Neural crest cell (in vitro differentiated cells): ENCODE measurements at regions not wholly inside any gene's neighbourhood (a gene's known extent, or its start where the extent isn't known, plus 50 kb on each side); places are given as distances from the start of the nearest gene placed in this dataset.

ENCODE experiments used
- DNase-seq: peaks from one replicate; pipeline ENCODE4 v3.0.0; 2021; ENCODE audit warnings: low read depth, mixed read lengths, low spot score
- H3K27ac Mint-ChIP-seq: one replicate; pipeline ENCODE4 v1.8.0; 2021; ENCODE audit warnings: mild to moderate bottlenecking, mixed read lengths; ENCODE audit not compliant: unreplicated experiment
- H3K27me3 Mint-ChIP-seq: 2 replicates; pipeline ENCODE4 v1.8.0; 2021; ENCODE audit warnings: low read depth, mild to moderate bottlenecking, mixed read lengths
- H3K36me3 Mint-ChIP-seq: 2 replicates; pipeline ENCODE4 v1.8.0; 2021; ENCODE audit warnings: low read depth, mild to moderate bottlenecking, mixed read lengths
- H3K4me1 Mint-ChIP-seq: 2 replicates; pipeline ENCODE4 v1.8.0; 2021; ENCODE audit warnings: mixed read lengths
- H3K4me3 Mint-ChIP-seq: one replicate; pipeline ENCODE4 v1.8.0; 2021; ENCODE audit warnings: mild to moderate bottlenecking, mixed read lengths
- H3K9me3 Mint-ChIP-seq: 2 replicates; pipeline ENCODE4 v1.8.0; 2021; ENCODE audit warnings: mixed read lengths
- TF ChIP-seq, protein P1 (sequence below): fragments of 200-600 bp; sonication (generic); conservative IDR thresholded peaks from 2 replicates; pipeline ENCODE4 v1.5.0; 2021; ENCODE audit warnings: antibody characterized with exemption, mild to moderate bottlenecking

DNA sequence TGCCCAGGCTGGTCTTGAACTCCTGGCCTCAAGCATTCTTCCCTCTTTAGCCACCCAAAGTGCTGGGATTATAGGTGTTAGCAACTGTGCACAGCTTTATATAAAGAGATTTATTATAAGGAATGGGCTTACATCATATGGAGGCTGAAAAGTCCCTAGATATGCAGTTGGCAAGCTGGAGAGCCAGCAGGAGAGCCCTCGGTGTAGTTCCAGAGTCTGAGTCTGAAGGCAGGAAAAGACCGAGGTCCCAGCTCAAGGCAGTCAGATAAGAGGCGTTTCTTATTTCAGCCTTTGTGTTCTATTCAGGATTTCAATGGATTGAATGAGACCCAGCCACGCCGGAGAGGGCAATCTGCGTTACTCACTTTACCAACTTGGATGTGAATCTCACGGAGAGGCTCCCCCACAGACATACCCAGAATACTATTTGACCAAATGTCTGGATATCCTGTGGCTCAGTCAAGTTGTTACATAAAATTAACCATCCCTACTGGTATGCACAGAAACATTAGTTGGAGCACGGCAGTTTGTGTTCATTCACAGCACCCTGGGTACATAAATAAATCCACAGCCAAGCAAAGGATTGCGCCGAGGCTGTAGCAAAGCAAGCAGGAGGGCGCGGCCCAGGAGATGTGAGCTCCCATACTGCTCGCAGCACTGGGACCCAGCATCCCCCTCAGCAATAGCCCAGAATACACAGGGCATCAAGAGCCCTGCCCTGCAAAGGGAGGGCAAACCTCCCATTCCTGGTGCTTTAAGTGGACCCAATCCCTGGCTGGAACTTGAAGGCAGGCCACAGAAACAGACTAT lies 158.4 kb upstream of the ZNF32 start:
- no peak for DNase-seq
- no peaks in the 10 kb centered on the region for H3K9me3 Mint-ChIP-seq
- peaks cover 3% of the 10 kb centered on the region for H3K4me1 Mint-ChIP-seq
- no peaks in the 10 kb centered on the region for H3K36me3 Mint-ChIP-seq
- H3K4me3 Mint-ChIP-seq = no peak overlapping the region
- H3K27me3 Mint-ChIP-seq = no peaks in the 10 kb centered on the region
- H3K27ac Mint-ChIP-seq = no peak overlapping the region
- TF ChIP-seq, protein P1, sequence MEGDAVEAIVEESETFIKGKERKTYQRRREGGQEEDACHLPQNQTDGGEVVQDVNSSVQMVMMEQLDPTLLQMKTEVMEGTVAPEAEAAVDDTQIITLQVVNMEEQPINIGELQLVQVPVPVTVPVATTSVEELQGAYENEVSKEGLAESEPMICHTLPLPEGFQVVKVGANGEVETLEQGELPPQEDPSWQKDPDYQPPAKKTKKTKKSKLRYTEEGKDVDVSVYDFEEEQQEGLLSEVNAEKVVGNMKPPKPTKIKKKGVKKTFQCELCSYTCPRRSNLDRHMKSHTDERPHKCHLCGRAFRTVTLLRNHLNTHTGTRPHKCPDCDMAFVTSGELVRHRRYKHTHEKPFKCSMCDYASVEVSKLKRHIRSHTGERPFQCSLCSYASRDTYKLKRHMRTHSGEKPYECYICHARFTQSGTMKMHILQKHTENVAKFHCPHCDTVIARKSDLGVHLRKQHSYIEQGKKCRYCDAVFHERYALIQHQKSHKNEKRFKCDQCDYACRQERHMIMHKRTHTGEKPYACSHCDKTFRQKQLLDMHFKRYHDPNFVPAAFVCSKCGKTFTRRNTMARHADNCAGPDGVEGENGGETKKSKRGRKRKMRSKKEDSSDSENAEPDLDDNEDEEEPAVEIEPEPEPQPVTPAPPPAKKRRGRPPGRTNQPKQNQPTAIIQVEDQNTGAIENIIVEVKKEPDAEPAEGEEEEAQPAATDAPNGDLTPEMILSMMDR = no peak

DNA sequence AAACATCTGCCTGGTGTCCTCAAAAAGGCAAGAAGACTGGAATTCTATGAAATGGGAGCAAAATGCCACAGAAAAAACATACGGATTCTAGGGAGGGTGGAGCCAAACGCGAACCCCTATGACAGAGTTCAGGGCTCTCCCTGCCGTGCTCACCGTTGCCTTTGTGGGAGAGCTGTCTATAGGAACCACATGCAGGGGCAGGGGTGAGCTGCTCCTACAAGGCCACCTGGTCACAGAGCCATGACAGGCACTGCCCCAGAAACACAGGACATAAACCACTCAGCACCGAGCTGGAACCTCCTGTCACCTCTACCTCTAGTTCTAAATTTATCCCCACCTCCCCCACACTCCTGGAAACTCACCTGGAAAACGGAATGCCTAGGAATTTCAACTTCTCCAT lies 155.1 kb upstream of the ZNF32 start:
- peaks cover 4% of the 10 kb centered on the region for H3K9me3 Mint-ChIP-seq
- peaks cover 13% of the 10 kb centered on the region for H3K4me1 Mint-ChIP-seq
- no peaks in the 10 kb centered on the region for H3K36me3 Mint-ChIP-seq
- H3K27me3 Mint-ChIP-seq = peaks cover 8% of the 10 kb centered on the region
- H3K27ac Mint-ChIP-seq = no peak overlapping the region
- DNase-seq = no peak
- TF ChIP-seq, protein P1 = no peak
- no peak overlapping the region for H3K4me3 Mint-ChIP-seq

DNA sequence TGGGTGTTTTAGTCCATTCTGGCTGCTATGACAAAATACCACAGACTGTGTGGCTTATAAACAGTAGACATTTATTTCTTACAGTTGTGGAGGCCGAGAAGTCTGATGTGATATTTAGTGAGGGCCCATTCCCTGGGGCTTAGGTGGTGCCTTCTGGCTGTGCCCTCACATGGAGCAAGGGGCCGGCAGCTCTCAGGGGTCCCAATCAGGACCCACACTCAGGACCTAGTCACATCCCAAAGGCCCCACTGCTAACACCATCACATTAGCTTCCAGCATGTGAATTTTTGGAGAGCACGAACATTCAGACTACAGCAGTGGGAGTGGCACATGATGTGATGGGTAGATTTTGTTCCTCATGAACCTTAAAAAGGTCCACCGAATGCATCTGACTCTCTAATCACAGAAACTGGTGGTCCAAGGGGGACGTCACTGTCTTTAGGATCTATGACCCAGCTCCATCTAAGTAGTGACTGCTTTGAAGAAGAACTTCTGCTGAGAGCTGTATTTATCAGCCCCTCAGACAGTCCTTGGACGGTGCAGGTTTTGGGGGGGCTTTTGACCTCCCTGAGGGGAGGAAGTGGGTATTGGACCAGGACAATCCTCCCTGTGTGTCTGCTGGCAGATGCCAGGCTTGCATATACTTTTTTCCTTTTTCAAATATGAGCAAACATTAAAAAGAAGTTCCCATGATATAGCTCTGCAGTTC lies 154.5 kb upstream of the ZNF32 start:
- Mint-ChIP-seq H3K27ac (no peak overlapping the region), H3K27me3 (peaks cover 8% of the 10 kb centered on the region), H3K4me3 (no peak overlapping the region), H3K36me3 (no peaks in the 10 kb centered on the region), H3K9me3 (peaks cover 4% of the 10 kb centered on the region), H3K4me1 (peaks cover 20% of the 10 kb centered on the region)
- no peak for DNase-seq
- TF ChIP-seq, protein P1 = no peak

DNA sequence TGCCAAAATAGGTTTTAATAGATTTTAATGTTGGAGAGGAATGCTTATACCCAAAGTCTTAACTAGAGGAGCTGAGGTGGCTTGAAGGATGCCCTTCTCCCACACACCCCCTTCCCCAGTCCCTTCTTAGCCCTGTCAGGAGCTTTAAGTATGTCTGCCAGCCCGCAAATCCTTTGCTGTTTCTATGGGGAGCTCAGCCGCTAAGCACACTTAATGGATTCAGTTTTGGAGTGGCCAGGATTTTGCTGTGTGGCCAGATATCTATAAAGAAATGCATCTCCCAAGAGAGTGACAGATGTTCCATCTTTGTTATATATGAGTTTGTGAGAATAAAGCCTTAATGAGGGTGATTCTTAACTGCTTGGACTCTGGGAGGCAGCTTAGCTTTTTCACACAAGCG lies 152.9 kb upstream of the ZNF32 start:
- H3K27me3 Mint-ChIP-seq = peaks cover 8% of the 10 kb centered on the region
- no peaks in the 10 kb centered on the region for H3K36me3 Mint-ChIP-seq
- no peak for DNase-seq
- H3K9me3 Mint-ChIP-seq = peaks cover 4% of the 10 kb centered on the region
- TF ChIP-seq, protein P1 = no peak
- peaks cover 20% of the 10 kb centered on the region for H3K4me1 Mint-ChIP-seq
- no peak overlapping the region for H3K27ac Mint-ChIP-seq
- H3K4me3 Mint-ChIP-seq = no peak overlapping the region

DNA sequence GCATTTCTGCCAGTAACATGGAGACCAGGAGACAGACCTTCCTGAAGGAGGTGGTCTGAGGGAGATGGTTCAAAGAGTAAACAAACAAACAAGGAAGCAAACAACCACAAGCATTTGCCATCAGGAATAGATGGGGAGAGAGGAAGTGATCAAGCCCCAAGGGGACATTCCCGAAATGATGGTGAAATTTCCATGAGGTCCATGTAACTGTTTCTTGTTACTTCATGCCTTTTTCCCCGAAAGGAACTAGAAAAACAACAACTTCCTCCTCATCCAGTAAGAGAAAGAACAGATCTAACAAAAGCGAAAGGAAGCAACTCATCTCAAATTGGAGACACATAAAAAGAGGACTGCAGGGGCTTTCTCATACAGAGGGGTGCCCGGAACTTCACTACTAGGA lies 152.5 kb upstream of the ZNF32 start:
- Mint-ChIP-seq H3K9me3 (peaks cover 4% of the 10 kb centered on the region), H3K27ac (no peak overlapping the region)

More for the DNA sequence above, 152.5 kb upstream of the ZNF32 start:
- H3K4me3 Mint-ChIP-seq = no peak overlapping the region
- no peaks in the 10 kb centered on the region for H3K36me3 Mint-ChIP-seq
- TF ChIP-seq, protein P1 = no peak
- DNase-seq = no peak
- peaks cover 20% of the 10 kb centered on the region for H3K4me1 Mint-ChIP-seq
- peaks cover 8% of the 10 kb centered on the region for H3K27me3 Mint-ChIP-seq
